Stimulated activated CD8-positive, alpha-beta memory T cell treated with anti-CD3 and anti-CD28 coated beads, Interleukin-12 subunit alpha, Interleukin-12 subunit beta, amount 100 ng/mL, for 4 hours (primary cell): ENCODE measurements at regions not wholly inside any gene's neighbourhood (a gene's known extent, or its start where the extent isn't known, plus 50 kb on each side); places are given as distances from the start of the nearest gene placed in this dataset.
"Not testable (repeated sequence)": the region's sequence is repeated elsewhere in the genome, so short reads cannot be mapped to it uniquely, and the experiment has no call there.

Experiments used
- DNase-seq: peaks from one replicate; pipeline ENCODE4 v3.0.0-alpha.2; 2020; ENCODE audit warnings: low read depth

DNA sequence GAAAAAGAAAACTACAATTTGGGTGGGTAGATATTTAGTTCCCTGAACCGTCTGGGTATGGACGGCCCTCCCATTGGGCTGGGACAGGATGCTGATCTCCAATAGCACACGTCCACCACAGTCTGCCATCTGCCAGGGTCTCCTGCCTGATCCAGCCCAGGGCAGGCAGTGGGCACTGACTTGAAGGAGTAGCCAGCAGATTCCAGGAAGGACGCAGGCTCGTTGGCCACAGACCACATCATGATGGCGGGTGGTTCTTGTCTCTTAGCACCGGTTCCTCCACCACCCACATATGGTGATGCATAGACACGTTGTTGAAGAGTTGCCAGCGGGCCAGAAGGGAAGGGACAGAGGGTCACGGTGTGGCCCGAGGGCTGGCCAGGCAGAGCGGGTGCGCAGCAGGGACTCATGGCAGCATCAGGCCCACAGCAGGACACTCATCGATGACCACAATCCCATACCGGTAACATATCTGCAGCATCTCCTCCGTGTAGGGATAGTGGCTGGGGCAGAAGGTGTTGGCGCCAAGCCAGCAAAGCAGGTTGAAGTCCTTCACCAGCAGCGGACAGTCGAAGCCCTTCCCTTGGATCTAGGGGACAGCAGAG, 155.8 kb upstream of the FAM174A start:
- DNase-seq = not testable (repeated sequence)

DNA sequence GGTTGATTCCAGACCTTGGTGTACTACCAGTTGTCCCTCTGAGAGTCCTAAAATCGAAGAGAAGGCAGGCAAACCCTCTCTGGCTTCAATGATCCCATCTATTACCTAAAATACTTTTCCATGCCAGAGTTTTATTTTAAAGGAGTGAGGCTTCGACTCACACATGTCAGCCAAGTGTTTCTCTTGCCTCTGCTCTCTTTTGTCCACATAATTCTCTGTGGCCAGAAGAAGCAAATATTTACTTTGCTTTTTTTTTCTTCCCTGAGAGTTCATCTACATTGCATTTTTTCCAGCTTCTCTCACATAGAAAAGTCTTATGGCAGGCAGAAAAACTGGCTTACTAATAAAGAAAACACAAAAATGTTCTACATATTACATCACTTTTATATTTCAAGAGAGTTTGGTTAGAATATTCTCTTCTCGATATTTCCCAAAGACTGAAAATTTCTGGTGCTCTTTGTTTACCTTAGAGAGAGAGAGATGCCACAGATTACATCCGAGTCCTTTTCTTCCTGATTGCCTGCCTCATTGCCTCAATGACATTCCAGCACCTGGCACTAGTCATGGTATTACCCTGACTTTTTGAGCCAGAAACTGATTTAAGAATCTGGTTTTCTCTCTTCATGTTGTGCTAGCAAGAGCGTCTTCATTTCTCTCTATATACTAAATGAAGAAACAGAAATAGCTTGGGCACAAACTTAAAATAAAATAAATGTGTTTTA, 170.3 kb upstream of the FAM174A start:
- DNase-seq = not testable (repeated sequence)

DNA sequence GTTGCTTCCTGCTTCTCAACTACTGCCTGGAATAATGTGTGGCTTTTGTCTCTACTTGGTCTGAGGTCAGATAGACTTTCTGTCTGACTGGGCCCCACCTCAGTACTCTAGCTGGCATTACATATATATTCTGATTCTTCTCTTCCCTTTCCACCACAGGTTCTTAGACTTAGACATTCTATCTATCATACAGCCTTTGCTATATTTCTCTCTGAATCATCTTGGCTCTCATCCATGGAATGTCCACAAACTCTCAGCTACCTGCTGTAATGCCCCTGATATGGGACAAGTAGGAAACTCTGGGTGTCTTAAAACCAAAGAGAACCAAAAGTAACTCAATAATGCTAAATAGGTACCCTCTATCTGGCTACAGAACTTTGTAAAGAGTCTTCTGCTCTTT, 170.8 kb upstream of the FAM174A start:
- not testable (repeated sequence) for DNase-seq

DNA sequence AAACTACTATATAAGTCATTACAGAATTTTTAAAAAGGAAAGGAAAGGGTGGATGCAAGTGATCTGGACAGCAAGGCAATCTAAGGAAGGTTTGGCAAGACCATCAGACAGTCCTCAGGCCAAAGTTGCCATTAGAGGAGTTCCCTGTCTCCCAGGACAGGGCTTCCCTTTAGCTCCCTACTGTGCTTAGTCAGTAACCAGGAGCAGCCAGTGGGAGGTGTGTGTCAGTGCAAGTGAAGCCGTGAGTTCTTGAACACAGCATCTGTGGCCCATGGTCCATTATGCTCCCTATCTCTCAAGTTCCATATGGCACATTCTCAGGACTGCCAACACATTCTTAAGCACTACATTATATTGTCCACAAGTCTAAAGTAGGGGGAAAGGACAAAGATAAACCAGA, 175.2 kb upstream of the FAM174A start:
- DNase-seq = not testable (repeated sequence)

DNA sequence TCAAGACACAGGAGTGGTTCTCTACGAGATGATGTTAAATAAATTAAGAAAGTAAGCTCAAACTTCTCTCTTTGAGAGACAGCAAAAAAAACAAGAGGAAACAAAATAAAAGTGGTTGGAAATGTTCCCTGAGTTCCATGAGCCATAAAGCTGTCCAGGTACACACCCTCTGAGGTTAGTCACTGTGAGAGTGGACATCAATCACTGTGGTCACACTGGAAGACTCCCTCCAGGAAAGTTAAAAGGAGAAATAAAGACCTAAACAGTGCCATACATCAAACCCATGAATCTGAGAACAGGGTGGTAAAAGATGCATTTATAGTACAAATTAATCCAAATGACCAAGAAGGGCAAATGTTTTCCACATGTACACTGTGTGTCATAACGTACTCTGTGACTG, 188.9 kb upstream of the FAM174A start:
- not testable (repeated sequence) for DNase-seq

DNA sequence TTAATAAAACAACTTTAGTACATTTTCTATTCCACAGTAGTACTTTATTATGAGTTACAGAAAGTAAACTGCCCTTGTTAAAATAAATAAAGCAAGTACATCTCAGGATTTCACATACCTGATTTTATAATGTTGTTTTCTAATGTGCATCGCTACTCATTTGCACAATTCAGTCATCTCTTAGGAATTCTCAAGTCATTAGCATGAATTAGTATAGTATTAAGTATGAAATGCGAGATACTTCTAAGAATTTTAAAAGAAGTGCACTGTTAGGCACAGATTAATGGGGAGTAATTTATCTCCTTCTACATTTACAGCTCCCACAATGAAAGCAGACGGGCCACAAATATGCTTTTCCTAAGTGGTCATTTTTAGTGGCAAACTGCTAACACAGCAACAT, 193.7 kb upstream of the FAM174A start:
- not testable (repeated sequence) for DNase-seq

DNA sequence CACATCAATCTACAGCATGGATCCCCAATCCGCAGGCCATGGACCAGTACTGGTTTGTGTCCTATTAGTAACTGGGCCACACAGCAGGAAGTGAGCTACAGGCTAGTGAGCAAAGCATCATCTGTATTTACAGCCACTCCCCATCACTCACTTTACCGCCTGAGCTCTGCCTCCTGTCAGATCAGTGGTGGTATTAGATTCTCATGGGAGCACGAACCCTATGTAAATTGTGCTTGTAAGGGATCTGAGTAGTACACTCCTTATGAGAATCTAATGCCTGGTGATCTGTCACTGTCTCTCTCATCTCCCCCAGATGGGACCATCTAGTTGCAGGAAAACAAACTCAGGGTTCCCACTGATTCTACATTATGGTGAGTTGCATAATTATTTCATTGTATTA, 212.7 kb upstream of the FAM174A start:
- no peak for DNase-seq

DNA sequence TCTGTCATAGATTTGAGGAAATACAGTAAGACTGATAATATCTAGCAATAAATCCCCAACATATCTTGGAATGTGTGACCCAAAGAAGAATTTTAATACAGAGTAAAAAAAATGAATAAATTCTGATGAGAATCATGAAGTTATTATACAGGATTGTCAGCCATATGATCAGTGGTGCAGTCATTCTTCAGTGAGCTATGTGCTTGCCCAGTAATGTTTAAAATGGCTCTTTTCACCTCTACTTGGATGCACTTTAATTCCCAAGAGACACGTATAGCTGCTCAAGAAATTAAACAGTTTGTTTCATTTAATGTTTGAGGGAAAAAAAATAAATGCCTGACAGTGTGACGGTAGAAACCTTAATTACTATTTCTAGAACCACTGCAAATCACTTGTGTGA, 215.3 kb upstream of the FAM174A start:
- no peak for DNase-seq

DNA sequence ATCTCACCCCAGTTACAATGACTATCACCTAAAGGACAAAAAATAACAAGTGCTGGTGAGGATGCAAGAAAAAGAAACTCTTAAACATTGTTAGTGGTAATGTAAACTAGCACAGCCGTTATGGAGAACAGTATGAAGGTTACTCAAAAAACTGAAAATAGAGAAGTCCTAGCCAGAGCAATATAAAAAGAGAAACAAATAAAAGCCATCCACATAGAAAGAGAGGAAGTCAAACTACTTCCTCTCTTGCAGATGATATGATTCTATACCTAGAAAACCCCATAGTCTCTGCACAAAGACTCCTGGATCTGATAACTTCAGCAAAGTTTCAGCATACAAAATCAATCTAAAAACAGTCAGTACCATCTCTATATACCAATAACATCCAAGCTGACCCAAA, 221.5 kb upstream of the FAM174A start:
- DNase-seq = no peak

DNA sequence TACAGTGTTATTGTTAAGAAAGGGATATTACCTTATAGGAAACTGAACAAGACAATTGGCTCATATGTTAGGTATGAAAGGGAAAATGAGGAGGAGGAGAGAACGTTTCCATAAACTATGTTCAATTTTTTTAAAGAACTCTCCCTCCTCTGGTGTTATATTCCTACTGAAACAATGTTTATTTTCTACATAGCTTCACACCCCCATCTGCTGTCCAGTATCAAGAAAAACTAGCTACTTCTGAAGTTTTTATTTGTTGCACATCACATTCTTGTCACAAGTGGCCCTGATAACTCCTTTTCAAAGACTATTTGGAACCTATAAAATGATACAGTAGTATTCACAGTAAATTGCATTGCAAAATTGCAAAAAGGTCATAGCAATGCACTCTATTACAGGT, 223.4 kb upstream of the FAM174A start:
- DNase-seq = no peak

DNA sequence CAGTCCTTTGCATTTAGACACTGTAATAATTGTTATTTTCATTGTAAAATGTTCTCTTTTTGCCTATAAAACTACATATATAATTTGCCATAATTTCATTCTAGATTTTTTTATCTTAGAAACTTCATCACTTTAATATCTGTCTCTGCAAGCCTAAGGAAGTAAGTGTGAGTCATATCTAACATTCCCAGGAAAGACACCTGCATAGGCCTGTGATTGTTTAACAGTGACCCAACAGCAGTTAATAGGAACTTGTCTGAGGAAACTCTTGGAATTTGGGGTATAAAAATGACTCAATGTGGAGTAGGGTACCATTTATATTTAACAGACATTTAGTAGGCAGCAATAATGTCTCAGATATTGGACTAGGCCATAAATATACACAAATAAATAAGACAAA, 229.2 kb upstream of the FAM174A start:
- DNase-seq = no peak

DNA sequence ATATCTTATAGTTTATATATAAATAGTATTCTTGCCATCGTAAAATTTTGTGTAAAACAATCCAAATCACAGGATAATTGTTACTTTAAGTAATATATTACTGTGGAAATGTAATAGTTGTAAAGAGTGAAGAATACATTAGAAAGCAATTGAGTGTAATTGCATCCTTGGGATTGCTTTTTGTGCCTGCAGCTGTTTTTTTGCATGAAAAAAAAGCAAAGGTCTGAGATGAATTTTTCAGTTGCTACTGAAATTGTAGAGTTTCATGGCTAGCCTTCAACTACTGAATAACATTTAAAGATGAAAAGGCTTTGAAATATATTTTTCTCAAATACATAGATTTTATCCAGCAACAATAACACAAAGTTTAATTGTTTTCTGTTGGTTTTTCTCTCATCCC, 232.0 kb upstream of the FAM174A start:
- no peak for DNase-seq

DNA sequence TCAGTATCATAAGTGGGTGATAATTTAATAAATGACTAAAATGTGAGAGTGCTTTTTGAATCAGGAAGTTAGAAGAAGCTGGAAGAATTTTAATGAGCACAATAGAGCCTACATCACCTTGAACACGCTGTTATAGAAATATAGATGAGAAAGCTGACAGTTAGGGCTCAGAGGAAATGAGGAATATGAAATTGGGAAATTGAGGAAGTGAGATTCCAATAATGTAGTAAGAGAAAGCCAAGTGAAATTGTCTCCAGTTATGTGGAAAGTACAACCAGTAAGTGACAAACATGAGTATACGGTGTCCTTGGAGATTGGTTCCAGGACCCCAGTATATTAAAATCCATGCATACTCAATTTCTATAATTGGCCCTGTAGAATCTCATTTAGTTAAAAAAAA, 235.9 kb upstream of the FAM174A start:
- DNase-seq = no peak

DNA sequence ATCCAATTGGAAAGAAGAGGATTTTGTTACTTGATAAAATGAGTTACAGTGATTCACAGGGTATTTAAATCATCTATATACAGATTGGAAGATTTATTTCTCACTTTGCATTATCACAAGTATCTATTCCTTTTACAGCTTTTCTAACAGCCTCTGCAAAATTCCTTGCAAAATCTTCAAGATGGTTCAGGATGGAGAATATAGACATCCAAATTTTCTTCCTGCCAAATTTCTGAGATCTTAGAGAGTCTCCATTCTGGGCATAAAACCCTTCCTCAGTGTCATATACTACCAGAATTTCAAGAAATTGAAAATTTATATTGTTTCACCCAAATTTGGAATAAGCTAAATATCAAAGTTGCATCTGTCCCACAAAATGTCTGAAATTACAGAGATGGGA, 259.1 kb upstream of the FAM174A start:
- DNase-seq = no peak

DNA sequence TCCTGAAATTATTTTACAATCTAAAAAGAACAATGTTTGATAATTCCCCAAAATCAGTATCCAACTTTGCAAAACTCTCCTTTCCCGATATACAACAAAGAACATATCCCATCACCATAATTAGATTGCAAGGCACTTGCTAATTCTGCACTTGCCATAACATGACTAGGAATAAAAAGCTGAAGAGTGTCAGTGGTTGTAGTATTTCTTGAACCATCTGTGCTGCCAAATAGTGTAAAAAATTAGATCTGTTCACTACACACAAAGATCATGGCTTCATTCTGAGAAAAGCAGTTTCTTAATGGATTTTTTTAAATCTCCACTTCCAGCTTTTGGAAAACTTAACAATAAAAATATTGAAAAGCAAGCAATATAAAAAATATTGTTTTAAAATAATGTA, 259.5 kb upstream of the FAM174A start:
- DNase-seq = no peak

DNA sequence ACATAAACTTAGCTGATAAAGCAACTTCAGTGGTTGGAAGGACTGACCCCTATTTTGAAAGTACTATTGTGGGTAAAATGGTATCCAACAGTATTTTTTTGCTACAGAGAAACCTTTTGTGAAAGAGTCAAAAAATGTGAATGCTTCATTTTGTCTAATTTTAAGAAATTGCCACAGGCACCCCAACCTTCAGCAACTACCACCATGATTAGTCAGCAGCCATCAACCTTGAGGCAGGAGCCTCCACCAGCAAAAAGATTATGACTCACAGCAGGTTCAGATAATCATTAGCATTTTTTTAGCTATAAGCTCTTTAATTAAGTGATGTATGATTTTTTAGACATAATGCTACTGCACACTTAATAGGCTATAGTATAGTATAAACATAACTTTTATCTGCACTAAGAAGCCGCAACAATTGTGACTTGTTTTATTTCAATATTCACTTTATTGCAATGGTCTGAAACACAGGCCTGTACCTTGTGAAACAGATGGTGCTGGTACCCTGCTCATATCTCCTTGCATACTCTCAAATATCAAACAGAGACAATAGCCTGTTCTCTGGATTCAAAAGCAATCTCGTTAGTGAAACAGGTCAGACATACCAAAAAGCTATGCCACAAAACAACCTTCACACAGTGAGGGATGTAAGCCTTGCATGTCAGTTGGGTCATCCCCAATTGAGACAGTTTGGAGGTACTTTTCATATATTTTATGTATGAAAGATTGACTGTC, 261.2 kb upstream of the FAM174A start:
- no peak for DNase-seq

DNA sequence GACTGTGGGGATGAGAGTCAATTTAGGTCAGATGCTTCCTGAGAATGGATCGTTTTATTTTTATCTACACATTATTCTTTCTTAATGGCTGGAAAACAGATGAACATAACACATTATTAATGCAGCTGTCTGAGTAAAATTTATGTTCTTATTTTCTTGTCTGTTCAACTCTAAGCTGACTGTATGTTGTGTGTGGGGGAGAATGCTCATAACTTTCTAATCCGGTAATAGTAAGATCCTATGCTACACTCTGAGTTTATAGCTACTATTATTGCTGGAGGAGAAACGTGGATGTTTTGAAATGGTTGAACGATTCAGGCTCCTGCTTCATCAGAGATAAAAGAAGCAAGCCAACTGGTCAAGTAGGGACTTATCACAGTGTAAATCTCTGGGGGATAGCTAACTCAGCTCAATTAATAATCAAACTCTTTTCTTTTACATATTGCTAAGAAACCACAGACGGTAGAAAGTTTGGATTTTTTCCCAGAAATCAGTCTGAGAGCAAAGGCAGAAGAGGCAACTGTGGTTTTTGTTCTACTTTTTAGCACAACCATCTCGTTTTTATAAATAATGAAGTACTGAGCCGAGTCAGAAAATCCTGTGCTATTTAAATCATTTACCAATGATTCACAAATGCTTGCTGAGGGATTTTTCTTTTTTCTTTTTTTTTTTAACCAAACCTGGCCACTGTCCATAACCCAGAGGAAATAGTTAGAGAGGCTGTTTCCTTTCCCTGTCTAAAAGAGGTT, 265.0 kb upstream of the FAM174A start:
- DNase-seq = no peak

DNA sequence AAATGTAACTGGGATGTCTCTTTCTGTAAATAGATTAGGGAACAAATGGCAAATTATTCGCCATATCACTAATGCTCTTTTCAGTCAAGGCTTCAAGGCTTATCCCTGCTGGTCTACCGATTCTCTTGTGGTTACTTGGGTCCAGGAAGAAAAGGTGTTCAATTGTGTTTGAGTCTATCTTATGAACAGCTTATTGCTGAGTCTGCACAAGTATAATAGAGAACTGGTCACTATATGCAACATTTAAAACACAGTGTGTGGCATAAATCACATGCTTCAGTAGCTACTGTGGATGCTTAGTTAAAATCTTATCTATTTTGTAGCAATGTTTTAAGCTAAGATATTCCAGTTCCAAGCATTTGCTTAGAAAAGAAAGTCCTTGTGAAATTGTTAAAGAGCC, 274.2 kb upstream of the FAM174A start:
- no peak for DNase-seq

DNA sequence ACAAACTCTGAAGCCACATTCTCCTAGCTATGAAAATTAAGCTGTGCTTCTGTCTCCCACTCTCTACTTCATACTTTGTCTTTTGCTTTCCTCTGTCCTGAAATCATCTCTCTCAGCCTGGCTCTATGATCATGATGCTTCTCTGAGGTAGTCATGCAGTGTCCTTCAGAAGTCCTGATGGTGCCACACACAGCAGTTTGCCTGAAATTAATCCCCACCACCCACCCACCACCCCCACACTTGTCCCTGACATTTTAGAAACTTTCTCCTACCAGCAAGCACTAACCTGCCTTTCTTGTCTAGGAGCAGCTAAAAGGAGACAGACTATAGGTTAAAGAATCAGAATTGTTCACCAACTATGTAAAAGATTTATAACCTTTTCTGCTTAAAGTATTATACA, 282.2 kb upstream of the FAM174A start:
- DNase-seq = no peak

DNA sequence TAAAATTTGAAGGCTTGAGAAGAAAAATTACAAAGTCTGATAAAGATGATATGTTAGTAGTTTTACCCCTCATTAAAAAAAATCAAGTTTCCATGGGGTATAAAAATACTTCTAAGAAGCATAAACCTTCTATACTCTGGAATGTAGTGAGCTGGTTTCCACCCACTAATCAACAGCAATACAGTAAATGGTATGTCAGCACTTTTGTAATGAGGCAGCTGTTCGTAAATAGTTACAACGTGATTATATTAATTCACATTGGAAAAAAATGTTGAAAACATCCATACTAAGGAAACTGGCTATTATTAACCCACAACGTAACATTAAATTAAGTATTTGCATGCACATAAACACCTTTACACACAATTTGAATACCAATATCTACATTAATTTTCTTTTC, 283.1 kb upstream of the FAM174A start:
- DNase-seq = no peak

DNA sequence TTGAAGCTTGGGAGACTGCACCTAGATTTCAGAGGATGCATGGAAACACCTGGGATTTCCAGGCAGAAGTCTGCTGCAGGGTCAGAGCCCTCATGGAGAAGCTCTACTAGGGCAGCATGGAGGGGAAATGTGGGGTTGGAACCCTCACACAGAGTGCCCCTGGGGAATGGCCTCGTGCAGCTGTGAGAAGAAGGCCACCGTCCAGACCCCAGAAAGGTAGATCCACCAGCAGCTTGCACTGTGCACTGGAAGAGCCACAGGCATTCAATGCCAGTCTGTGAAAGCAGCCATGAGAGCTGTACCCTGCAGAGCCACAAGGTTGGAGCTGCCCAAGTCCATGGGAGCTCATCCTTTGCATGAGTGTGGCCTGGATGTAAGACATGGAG, 285.3 kb upstream of the FAM174A start:
- DNase-seq = no peak

DNA sequence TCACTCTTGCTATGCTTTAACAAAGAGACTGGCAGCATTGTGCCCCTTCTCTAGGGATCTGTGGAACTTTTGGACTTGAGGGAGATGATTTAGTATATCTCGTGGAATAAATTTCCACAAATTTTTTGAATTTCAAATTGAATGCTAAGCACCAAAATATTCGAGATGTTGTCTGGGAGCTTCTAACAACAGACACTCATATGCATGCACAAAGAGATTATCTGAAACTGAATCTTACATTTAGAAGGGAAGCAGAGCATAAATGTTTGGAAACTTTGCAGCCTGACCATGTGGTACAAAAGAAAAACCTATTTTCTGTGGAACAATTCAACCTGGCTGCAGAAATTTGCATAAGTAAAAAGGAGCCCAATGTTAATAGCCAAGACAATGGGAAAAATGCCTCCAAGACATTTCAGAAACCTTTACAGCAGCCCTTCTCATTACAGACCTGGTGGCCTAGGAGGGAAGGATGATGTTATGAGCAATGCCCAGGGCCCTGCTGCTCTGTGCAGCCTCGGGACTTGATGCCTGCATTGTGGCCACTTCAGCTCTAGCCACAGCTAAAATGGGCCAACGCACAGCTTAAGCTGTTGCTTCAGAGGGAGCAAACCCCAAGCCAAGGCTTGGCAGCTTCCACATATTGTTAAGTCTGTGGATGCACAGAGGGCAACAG, 285.8 kb upstream of the FAM174A start:
- no peak for DNase-seq
